Brain microvascular endothelial cell (primary cell): ENCODE measurements at regions not wholly inside any gene's neighbourhood (a gene's known extent, or its start where the extent isn't known, plus 50 kb on each side); places are given as distances from the start of the nearest gene placed in this dataset.

Experiments
- DNase-seq: peaks from one replicate; pipeline ENCODE4 v3.0.0-alpha.2; 2020
- H3K27ac ChIP-seq: fragments of 250-450 bp; sonication (Bioruptor Pico); 2 replicates; pipeline ENCODE4 v1.5.1; 2020; ENCODE audit warnings: mild to moderate bottlenecking, moderate library complexity
- H3K27me3 ChIP-seq: fragments of 250-450 bp; sonication (Bioruptor Pico); replicated peaks from 2 replicates; pipeline ENCODE4 v1.5.1; 2020; ENCODE audit warnings: mild to moderate bottlenecking
- H3K36me3 ChIP-seq: fragments of 250-450 bp; sonication (Bioruptor Pico); replicated peaks from 2 replicates; pipeline ENCODE4 v1.5.1; 2020; ENCODE audit warnings: mild to moderate bottlenecking
- H3K4me3 ChIP-seq: 2 replicates; pipeline ENCODE4 v1.5.1; 2011; ENCODE audit warnings: low read depth, mild to moderate bottlenecking, control low read depth, low read length, moderate library complexity
- CTCF ChIP-seq: IDR thresholded peaks from 2 replicates; pipeline ENCODE4 v1.5.1; 2011; ENCODE audit warnings: low read depth, mild to moderate bottlenecking, moderate library complexity, low read length, control low read depth, inconsistent platforms; ENCODE audit errors: missing control alignments
- in situ Hi-C: cut with HindIII; loops from 2 replicates; pipeline ENCODE4 v1.10.0; 2017; ENCODE audit warnings: low sequenced_read_pairs, low pct_ligation_motif_present

GRCh38 chr3:73236867-73237266, 175.4 kb downstream of the EBLN2 start:
- in situ Hi-C loops = no loop called here
- no peak for DNase-seq
- no peak for TF ChIP-seq CTCF
- Histone ChIP-seq H3K27me3 (no peaks in the 10 kb centered on the region), H3K36me3 (no peaks in the 10 kb centered on the region), H3K27ac (no peak overlapping the region), H3K4me3 (no peak overlapping the region)

- H3K27ac ChIP-seq = no peak overlapping the region
- TF ChIP-seq CTCF = no peak
- H3K4me3 ChIP-seq = no peak overlapping the region
- H3K27me3 ChIP-seq = no peaks in the 10 kb centered on the region
- DNase-seq = no peak
- H3K36me3 ChIP-seq = no peaks in the 10 kb centered on the region
- in situ Hi-C loops = no loop called here
Observed at GRCh38 chr3:73243740-73244139, 182.3 kb downstream of the EBLN2 start.

- TF ChIP-seq CTCF = no peak
- no peaks in the 10 kb centered on the region for H3K27me3 ChIP-seq
- in situ Hi-C loops = no loop called here
- DNase-seq = no peak
- no peak overlapping the region for H3K4me3 ChIP-seq
- H3K36me3 ChIP-seq = no peaks in the 10 kb centered on the region
- no peak overlapping the region for H3K27ac ChIP-seq
Observed at GRCh38 chr3:73245459-73245858, 184.0 kb downstream of the EBLN2 start.

- in situ Hi-C loops = no loop called here
- no peak for TF ChIP-seq CTCF
- no peaks in the 10 kb centered on the region for H3K36me3 ChIP-seq
- DNase-seq = no peak
- no peak overlapping the region for H3K27ac ChIP-seq
- H3K4me3 ChIP-seq = no peak overlapping the region
- no peaks in the 10 kb centered on the region for H3K27me3 ChIP-seq
Observed at GRCh38 chr3:73249047-73249446, 187.6 kb downstream of the EBLN2 start.

DNA sequence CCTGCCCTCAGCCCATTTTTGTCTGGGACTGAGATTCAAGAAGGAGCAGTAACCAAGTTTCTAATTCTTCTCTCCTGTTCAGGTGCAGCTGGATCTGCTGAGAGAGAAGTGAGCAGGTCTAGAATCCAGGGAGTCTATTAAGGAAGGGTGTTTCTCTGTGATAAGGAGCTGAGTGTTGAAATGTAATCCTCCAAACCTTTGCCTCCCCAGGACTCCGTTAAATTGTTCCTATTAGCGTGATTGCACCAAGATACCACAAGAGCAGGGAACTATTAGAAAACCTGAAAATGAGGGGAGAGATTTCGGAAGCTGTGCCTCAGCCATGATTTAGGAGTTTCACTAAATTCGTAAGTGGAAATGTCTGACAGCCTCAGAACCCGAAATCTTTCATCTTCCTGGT, 192.6 kb downstream of the EBLN2 start:
- in situ Hi-C loops = no loop called here

More for the DNA sequence above, 192.6 kb downstream of the EBLN2 start:
- Histone ChIP-seq H3K4me3 (no peak overlapping the region), H3K36me3 (no peaks in the 10 kb centered on the region), H3K27me3 (no peaks in the 10 kb centered on the region), H3K27ac (no peak overlapping the region)
- no peak for TF ChIP-seq CTCF
- DNase-seq = no peak
